ENCODE measurements at regions not wholly inside any gene's neighbourhood (a gene's known extent, or its start where the extent isn't known, plus 50 kb on each side); places are given as distances from the start of the nearest gene placed in this dataset.
"Not testable (repeated sequence)": the region's sequence is repeated elsewhere in the genome, so short reads cannot be mapped to it uniquely, and the experiment has no call there.

DNA sequence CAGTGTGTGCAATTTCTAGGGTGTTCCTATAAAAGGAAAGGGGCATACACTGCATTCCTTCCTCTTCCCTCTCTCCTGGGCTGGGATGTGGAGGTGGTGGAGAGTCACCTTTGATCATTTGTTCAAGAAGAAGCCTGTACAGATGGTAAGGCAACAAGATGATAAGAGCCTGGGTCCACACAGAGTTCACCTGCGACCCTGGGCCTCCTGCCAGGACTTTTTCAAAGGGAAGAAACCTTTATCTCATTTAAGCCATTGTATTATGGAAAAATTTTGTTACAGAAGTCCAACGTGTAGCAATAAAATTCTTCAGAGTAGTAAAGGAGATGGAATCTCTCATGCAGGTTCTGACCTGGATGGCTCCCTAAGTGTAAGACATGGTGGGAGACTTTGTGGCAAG is 189.1 kb downstream of the MIS18A start:
- H3K4me3 ChIP-seq (ENCODE audit: low read depth, low read length), result no peak overlapping the region
- TF ChIP-seq, protein P1, sequence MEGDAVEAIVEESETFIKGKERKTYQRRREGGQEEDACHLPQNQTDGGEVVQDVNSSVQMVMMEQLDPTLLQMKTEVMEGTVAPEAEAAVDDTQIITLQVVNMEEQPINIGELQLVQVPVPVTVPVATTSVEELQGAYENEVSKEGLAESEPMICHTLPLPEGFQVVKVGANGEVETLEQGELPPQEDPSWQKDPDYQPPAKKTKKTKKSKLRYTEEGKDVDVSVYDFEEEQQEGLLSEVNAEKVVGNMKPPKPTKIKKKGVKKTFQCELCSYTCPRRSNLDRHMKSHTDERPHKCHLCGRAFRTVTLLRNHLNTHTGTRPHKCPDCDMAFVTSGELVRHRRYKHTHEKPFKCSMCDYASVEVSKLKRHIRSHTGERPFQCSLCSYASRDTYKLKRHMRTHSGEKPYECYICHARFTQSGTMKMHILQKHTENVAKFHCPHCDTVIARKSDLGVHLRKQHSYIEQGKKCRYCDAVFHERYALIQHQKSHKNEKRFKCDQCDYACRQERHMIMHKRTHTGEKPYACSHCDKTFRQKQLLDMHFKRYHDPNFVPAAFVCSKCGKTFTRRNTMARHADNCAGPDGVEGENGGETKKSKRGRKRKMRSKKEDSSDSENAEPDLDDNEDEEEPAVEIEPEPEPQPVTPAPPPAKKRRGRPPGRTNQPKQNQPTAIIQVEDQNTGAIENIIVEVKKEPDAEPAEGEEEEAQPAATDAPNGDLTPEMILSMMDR (conservative IDR thresholded peaks at IDR 0.05; ENCODE audit: low read depth, low read length), result no peak
- no peak for DNase-seq (ENCODE audit: low read depth)

DNA sequence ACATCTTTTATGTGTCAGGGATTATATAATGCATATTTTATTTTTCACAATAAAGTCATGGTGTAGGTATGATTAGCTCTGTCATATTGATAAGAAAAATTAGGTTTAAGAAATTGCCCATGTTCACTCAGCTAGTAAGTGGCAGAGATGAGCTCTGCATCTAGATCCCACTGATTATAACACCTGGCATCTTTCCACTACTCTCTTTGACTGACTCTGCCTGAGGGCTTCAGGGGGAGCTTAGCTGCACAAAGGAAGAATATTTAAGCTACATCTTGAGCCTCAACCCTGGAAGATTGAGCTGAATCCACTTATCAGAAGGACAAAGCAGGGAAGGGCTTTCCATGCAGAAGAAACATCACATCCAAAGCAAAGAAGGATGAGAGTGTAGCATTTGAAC is 190.4 kb downstream of the MIS18A start:
- TF ChIP-seq, protein P1 (conservative IDR thresholded peaks at IDR 0.05; ENCODE audit: low read depth, low read length), result no peak
- no peak for DNase-seq (ENCODE audit: low read depth)

DNA sequence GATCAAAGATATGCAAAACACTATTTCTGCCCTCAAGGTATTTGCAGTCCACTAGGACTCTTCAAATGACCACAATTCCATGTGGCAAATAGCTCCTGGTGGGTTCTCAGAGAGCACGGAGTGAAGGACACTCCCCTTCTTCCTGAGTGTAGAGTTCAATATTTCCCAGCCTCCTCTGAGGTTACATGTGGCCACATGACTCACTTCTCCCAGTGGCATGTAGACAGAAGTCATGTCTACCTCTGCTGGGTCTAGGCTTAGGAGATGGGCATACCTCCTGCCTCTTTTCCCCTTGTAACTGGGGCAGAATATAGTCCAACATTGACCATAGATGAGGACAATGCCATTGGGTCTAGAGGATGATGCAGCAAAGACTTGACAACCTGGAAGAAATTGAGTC is 191.4 kb downstream of the MIS18A start:
- no peak for DNase-seq (ENCODE audit: low read depth)
- TF ChIP-seq, protein P1 (conservative IDR thresholded peaks at IDR 0.05; ENCODE audit: low read depth, low read length), result no peak
- H3K4me3 ChIP-seq (ENCODE audit: low read depth, low read length), result no peak overlapping the region

More for the DNA sequence above, 190.4 kb downstream of the MIS18A start:
- H3K4me3 ChIP-seq (ENCODE audit: low read depth, low read length), result no peak overlapping the region

DNA sequence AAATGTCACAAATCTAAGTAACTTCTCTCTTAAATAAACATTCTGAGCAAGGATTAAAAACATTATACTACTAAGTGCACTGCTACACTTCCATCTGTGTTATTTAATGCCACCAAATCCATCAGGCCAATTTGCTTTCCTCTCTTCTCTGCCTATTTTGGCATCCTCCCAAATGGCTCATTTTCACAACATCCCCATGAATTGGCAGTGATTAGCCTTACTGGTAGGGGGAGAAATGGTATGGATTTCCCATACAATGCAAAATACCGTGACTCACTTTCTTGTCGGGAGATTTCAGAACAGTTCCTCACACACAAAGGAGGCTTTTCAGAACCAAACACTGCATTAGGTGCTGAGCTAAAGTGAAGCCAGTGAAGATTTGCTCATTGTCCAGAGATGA is 195.7 kb downstream of the MIS18A start:
- DNase-seq (ENCODE audit: low read depth), result no peak
- H3K4me3 ChIP-seq (ENCODE audit: low read depth, low read length), result no peak overlapping the region
- TF ChIP-seq, protein P1 (conservative IDR thresholded peaks at IDR 0.05; ENCODE audit: low read depth, low read length), result no peak

- DNase-seq (ENCODE audit: low read depth), result no peak
- no peak overlapping the region for H3K4me3 ChIP-seq (ENCODE audit: low read depth, low read length)
- TF ChIP-seq, protein P1 (conservative IDR thresholded peaks at IDR 0.05; ENCODE audit: low read depth, low read length), result no peak
Observed at GRCh38 chr21:32082466-32082865, 196.4 kb downstream of the MIS18A start.

DNA sequence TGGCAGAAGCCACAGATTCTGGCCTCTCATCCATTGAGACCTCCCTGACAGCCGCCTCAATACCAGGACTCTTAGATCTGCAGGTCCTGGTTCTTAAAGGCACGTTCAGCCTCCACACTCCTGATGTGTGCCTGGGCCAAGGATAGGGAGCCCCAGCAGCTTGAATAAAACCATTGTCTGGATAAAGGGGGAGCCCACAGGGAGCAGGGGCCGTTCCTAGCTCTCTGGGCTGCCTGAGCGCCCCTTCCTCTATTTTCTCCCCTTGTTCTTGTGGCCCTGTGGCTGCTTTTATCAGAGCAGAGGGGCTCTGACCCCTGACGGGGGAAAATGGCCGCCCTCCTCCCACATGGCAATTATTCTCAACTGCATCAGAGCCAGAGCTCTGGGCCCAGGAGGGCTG is 200.8 kb downstream of the HUNK start:
- DNase-seq (ENCODE audit: low read depth), result no peak
- TF ChIP-seq, protein P1 (conservative IDR thresholded peaks at IDR 0.05; ENCODE audit: low read depth, low read length), result no peak
- H3K4me3 ChIP-seq (ENCODE audit: low read depth, low read length), result no peak overlapping the region

GRCh38 chr21:32073190-32073589 is 200.4 kb downstream of the HUNK start:
- no peak for DNase-seq (ENCODE audit: low read depth)
- H3K4me3 ChIP-seq (ENCODE audit: low read depth, low read length), result no peak overlapping the region
- TF ChIP-seq, protein P1 (conservative IDR thresholded peaks at IDR 0.05; ENCODE audit: low read depth, low read length), result no peak

- not testable (repeated sequence) for DNase-seq (ENCODE audit: low read depth)
Observed at GRCh38 chr21:32071620-32072019, 198.8 kb downstream of the HUNK start.

More at GRCh38 chr21:32071620-32072019, 198.8 kb downstream of the HUNK start:
- H3K4me3 ChIP-seq (ENCODE audit: low read depth, low read length), result not testable (repeated sequence)

Data from epithelial cell of proximal tubule (primary cell).